HG03460 (cell line): ENCODE measurements at regions not wholly inside any gene's neighbourhood (a gene's known extent, or its start where the extent isn't known, plus 50 kb on each side); places are given as distances from the start of the nearest gene placed in this dataset.

ENCODE experiments used
- ATAC-seq: cut with Tn5 transposase; IDR thresholded peaks from one replicate; pipeline ENCODE4 v1.9.1; 2021; ENCODE audit not compliant: unreplicated experiment

DNA sequence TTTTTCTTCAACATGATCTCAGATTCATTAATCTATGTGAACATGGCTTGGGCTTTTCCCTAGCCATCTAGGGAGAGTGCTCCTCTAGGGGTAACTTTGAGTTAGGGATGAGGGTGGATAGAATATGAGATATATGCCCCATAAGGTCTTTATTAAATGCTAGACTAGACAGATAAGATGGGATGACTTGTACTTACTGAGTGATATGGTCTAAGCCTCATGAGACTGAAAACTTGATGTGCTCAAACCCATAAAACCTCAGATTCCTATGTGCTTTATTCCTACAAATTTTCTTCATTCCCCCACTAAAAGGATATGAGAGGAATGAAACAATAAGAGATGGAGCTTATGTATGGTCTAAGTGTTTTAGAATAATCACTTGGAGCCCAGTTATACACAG lies 386.6 kb downstream of the YTHDC2 start:
- no peak for ATAC-seq

GRCh38 chr5:113900816-113901215 lies 387.3 kb downstream of the YTHDC2 start:
- no peak for ATAC-seq

DNA sequence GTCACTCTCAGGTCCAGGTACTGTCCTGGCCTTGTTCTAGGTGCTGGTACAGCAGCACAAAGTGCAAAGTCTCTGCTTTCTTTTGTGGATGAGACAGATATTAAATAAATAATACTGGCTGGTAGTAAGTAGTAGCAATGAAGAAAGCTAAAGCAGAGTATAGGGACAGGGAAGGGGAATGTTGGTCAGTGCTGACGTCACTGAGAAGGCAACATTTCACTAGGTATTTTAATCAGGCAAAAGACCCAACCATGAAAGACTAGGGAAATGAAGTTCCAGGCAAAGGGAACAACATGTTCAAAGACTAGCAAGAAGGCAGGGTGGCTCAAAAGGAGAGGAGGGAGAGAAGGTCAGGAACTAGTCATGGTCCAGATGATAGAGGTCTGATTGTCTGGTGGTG lies 388.2 kb downstream of the YTHDC2 start:
- no peak for ATAC-seq

DNA sequence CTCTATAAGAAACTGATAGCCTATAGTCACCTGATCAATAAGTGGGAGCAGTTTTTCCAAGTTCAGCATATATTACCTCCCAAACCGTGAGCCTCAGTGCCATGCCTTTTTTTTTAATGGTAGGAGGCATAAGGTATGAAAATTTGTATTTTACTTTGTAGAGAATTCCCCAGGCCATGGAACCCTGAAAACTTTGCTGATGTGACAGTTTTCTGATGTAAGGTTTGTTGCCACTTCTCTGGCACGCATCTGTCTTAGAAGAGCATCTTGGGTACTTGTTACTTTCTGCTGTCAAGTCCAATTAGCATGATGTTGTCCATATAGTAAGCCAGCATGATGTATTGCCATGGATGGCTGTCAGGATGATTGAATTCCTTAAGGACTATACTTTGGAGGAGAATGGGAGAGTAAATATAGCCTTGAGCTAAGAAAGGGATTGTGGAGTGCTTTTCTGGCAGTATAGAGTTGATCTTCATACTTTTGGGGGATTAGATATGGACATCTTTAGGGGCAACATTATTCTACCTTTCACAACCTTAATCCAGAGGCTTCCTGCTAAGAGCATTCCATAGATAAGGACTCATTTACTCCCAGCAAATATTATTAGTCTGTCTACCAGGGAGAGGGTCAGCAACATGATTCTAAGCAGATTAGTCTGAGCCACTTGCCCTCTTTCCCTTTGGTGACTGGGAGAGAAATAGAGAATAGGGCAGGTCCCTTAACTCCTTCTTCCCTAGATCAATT lies 389.6 kb downstream of the YTHDC2 start:
- no peak for ATAC-seq

- ATAC-seq, result no peak
These were observed 396.3 kb downstream of the YTHDC2 start for GRCh38 chr5:113909782-113910181.

DNA sequence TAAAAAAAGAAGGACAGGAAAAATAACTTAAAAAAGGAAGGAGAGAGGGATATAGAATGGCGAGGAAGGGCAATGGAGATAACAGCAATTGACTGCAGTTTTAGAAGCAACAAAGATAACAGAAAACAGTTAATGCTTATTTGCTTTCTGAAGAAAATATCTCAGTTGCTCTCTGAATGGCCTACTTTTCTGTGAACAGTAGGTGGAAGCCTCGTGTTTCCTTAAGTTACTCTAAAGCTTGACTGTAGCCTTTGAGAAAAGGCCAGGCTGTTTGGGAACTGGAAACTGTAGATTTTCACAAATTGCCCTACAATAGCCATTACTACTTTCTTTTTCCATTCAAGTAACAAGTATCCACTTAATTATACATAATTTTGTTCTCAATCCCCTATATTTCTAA lies 404.5 kb downstream of the YTHDC2 start:
- no peak for ATAC-seq

DNA sequence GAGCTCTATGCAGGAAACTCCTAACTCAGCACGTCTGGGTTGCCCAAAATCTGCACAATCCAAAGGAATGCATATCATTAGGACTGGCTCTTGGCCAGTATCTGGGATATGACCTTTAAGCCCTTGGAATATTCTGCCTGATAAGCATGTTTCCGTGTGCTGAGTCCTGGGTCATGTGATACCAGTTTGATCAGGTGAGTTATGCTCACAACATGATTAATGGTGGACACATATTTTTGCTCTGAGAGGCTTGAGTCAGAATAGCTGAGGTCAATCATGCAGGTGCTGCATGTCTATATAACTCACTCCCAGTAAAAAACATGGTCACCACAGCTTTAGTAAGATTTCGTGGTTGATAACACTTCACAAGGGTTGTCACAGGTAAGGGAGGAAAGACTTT lies 408.8 kb downstream of the YTHDC2 start:
- ATAC-seq, result no peak

- ATAC-seq, result no peak
These were observed 422.0 kb downstream of the YTHDC2 start for GRCh38 chr5:113935453-113935852.

GRCh38 chr5:113937301-113937700 lies 423.8 kb downstream of the YTHDC2 start:
- no peak for ATAC-seq

GRCh38 chr5:113939988-113940387 lies 421.9 kb upstream of the KCNN2 start:
- no peak for ATAC-seq

DNA sequence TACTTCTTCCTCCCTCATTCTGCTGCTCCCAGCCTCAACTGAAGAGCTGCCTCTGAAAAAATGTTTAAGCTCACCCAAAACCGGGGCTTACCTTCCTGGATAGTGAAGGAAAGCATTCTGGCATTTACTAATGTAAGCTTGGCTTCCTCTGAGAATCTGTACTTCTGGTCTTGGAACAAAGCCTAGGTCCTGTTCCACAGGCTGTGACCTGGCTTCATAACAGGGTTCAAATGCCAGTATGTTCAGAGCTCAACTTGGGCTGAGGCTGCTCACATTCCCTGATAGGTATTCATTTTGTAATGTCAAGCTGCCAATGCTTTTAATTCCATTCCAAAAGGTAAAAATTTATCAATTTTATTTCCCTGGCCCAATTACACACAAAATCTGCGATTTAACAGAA lies 411.7 kb upstream of the KCNN2 start:
- no peak for ATAC-seq

DNA sequence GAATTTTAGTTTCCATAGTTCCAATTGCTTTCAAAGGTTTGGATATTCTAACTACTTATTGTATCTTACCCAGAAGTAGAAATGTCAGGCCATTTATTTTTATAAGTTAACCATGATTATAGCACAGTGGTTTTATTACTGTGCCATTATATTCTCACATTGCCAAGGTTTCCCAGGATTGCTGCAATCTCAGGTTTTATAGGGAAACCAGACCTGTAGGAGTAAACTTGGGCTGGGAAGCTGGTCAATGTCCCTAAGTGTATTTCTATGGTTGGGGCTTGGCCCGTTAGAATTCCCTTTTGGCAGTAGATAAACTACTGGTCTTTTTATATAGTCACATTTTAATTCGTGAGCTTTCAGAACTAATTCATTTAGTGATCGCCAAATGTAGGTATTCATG lies 396.6 kb upstream of the KCNN2 start:
- no peak for ATAC-seq

DNA sequence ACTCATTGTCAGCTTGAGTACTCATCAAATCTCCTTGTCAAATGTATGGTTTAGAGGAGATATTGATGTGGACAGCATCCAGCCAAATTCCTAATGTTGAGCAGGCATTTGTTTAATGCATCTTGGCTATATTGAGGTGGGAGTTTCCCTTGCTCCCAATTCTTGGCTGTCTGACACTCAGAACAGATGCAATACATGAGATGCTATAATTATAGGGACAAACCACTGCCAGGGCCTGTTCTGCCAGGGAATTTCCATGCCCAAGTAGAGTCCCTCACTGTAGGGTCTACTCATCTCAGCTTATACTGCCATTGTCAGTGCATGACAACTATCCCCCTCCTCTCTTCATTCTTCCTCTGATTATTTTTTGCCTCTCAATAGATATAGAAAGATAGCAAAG lies 392.0 kb upstream of the KCNN2 start:
- no peak for ATAC-seq

GRCh38 chr5:113971454-113971853 lies 390.4 kb upstream of the KCNN2 start:
- ATAC-seq, result no peak

- no peak for ATAC-seq
These were observed 386.9 kb upstream of the KCNN2 start for GRCh38 chr5:113974976-113975375.

DNA sequence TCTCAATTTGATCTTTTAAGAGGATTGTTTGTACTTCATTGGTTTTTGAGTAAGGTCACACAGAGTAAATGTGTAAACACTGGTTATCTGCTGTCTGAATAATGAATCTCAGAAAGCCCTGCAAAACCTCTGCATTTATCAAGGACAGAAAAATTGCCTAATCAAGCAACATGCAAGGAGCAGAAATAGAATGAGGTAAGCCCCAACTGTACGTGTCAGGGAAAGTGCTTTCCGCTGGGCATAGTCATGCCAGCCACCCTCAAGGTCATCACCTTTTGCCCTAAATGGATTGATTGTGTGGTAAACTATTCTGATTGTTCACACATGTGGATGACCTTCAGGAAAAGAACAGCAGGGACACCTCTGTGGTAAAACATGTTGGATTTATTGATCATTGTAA lies 376.9 kb upstream of the KCNN2 start:
- no peak for ATAC-seq

- ATAC-seq, result no peak
These were observed 376.4 kb upstream of the KCNN2 start for GRCh38 chr5:113985505-113985904.

- no peak for ATAC-seq
These were observed 372.5 kb upstream of the KCNN2 start for GRCh38 chr5:113989278-113989912.

- no peak for ATAC-seq
These were observed 372.0 kb upstream of the KCNN2 start for GRCh38 chr5:113989913-113990305.

- no peak for ATAC-seq
These were observed 360.8 kb upstream of the KCNN2 start for GRCh38 chr5:114001076-114001475.

GRCh38 chr5:114006582-114006981 lies 355.3 kb upstream of the KCNN2 start:
- ATAC-seq, result no peak

DNA sequence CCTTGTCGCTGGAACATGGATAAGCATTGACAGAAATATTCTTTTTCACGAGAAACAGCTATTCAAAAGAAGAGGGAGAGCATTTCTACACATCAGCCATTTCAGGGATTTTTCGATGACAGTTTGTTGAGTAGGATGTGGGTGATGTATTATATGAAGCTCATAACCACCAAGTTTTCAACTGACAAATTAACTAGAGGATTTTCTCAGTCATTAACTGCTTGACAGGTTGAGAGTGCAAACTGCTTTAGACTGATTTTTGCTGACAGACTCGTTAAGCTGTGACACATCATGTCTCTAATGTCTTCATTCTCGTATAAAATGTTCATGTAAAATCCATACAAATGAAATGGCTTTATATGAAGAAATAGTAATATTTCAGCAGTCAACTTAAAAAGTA lies 354.2 kb upstream of the KCNN2 start:
- ATAC-seq, result no peak

DNA sequence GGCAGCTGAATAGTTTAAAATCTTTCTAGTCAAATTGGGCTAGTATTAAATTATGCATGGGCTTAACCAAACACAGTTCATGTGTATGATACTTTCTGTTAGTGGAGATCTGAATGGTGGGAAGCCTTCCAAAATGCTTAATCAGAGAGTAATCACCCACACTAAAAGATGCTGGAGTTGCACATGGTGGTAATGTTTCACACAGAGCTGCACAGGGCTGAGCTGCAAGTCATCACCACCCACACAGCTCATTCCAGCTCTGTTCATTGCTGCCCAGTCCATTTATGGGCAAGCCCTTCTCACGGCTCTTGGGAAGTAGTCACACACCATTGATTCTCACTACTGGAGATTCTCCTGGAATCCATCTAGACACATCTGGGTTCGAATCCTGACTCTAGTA lies 351.5 kb upstream of the KCNN2 start:
- ATAC-seq, result no peak
